ENCODE measurements at regions not wholly inside any gene's neighbourhood (a gene's known extent, or its start where the extent isn't known, plus 50 kb on each side); places are given as distances from the start of the nearest gene placed in this dataset.

GRCh38 chr7:22920672-22921071 lies 93.3 kb downstream of the HYCC1 start:
- no peak for DNase-seq (ENCODE audit: low spot score)
- Histone ChIP-seq H3K9ac (ENCODE audit: low read depth in 1 of 2, low read length in 2 of 2) (no peak overlapping the region), H3K4me1 (ENCODE audit: control insufficient read depth in 4 of 4, insufficient read depth in 4 of 4, low read length in 3 of 4) (no peaks in the 10 kb centered on the region), H3K36me3 (ENCODE audit: control insufficient read depth in 4 of 4, insufficient read depth in 3 of 4, low read depth in 1 of 4, low read length in 3 of 4) (no peaks in the 10 kb centered on the region), H3K27ac (ENCODE audit: low read depth in 1 of 2, low read length in 2 of 2) (no peak overlapping the region), H3K4me3 (ENCODE audit: low read depth in 1 of 3, low read length in 3 of 3) (no peak overlapping the region), H3K27me3 (ENCODE audit: control insufficient read depth in 4 of 4, insufficient read depth in 4 of 4, low read length in 3 of 4) (no peaks in the 10 kb centered on the region), H3K9me3 (ENCODE audit: control insufficient read depth in 4 of 4, low read length in 3 of 4) (no peaks in the 10 kb centered on the region)
- no peak for TF ChIP-seq RAD21 (IDR thresholded peaks at IDR 0.05)
- TF ChIP-seq YY1 (IDR thresholded peaks at IDR 0.05) = no peak
- no peak for TF ChIP-seq MAX (IDR thresholded peaks at IDR 0.05)
- TF ChIP-seq ATF3 (IDR thresholded peaks at IDR 0.05) = no peak
- no peak for TF ChIP-seq NR2F2 (IDR thresholded peaks at IDR 0.05)
- no peak for TF ChIP-seq CTCF (IDR thresholded peaks at IDR 0.05; ENCODE audit: low read depth, low read length, missing input control)
- TF ChIP-seq SP1 (IDR thresholded peaks at IDR 0.05) = no peak
- no peak for TF ChIP-seq EGR1 (IDR thresholded peaks at IDR 0.05; ENCODE audit: low read depth in 2 of 2)
- TF ChIP-seq JUND (IDR thresholded peaks at IDR 0.05) = no peak
- TF ChIP-seq FOXA1 (IDR thresholded peaks at IDR 0.05) = no peak
- TF ChIP-seq TAF1 (conservative IDR thresholded peaks at IDR 0.05) = no peak
- no peak for TF ChIP-seq RXRA (IDR thresholded peaks at IDR 0.05)
- no peak for TF ChIP-seq HNF4G (IDR thresholded peaks at IDR 0.05)
- no peak for TF ChIP-seq ZBTB33 (IDR thresholded peaks at IDR 0.05)
- no peak for TF ChIP-seq GABPA (IDR thresholded peaks at IDR 0.05 in 1 of 2, conservative IDR thresholded peaks at IDR 0.05 in 1 of 2)
- no peak for TF ChIP-seq REST (IDR thresholded peaks at IDR 0.05)
- TF ChIP-seq FOXA2 (IDR thresholded peaks at IDR 0.05) = no peak
- no peak for TF ChIP-seq HNF4A (conservative IDR thresholded peaks at IDR 0.05)
- WGBS = 91% methylated on average over 2 of the region's 2 CpGs

Data from liver (tissue), 8 donors.